SK-N-SH (cell line): ENCODE measurements at regions not wholly inside any gene's neighbourhood (a gene's known extent, or its start where the extent isn't known, plus 50 kb on each side); places are given as distances from the start of the nearest gene placed in this dataset.

Source experiments
- CTCF ChIA-PET: fragments of 300-600, 350-600 bp; formaldehyde crosslinking; extraction: SDS; loops from one replicate; lab custom pipeline; 2021; lab: Yijun Ruan, JAX
- POLR2A ChIA-PET: fragments of 350-600 bp; sonication (Branson Sonifier 250); formaldehyde crosslinking; extraction: SDS; loops from one replicate; lab custom pipeline; 2020; ENCODE audit warnings: antibody characterized with exemption, inconsistent platforms; lab: Yijun Ruan, JAX
- DNase-seq: peaks from one replicate; pipeline ENCODE4 v3.0.0; 2012
- H2AFZ ChIP-seq: fragments of 200-600 bp; sonication (generic); 2 replicates; pipeline ENCODE4 v1.8.1; 2016; ENCODE audit warnings: antibody characterized with exemption, mild to moderate bottlenecking, low read depth
- H3F3A ChIP-seq: fragments of 200-600 bp; sonication (generic); replicated peaks from 2 replicates; pipeline ENCODE3; 2016; ENCODE audit warnings: antibody characterized with exemption, mild to moderate bottlenecking; ENCODE audit not compliant: insufficient read depth
- H3K27ac ChIP-seq, 2 experiments: fragments of 200-500 bp in 1 of 2; fragments of 200-600 bp in 1 of 2; sonication (Bioruptor generic) in 1 of 2; sonication (generic), shearing (Covaris generic) in 1 of 2; 2 replicates each; pipeline versions ENCODE4 v1.5.1 to v1.6.1; 2014 to 2016; ENCODE audit warnings: low read depth in 2 of 2, inconsistent platforms in 1 of 2, low read length in 1 of 2, mild to moderate bottlenecking in 1 of 2, mixed read lengths in 1 of 2
- H3K27me3 ChIP-seq: fragments of 200-600 bp; sonication (generic), shearing (Covaris generic); 2 replicates; pipeline ENCODE4 v1.6.1; 2016; ENCODE audit warnings: mixed run types; ENCODE audit not compliant: insufficient read depth
- H3K36me3 ChIP-seq, 2 experiments: fragments of 200-500 bp in 1 of 2; fragments of 200-600 bp in 1 of 2; sonication (Bioruptor generic) in 1 of 2; sonication (generic) in 1 of 2; replicated peaks in 1 of 2; 2 replicates each; pipeline versions ENCODE3 to v1.5.1; 2014 to 2016; ENCODE audit warnings: low read length in 1 of 2, mild to moderate bottlenecking in 1 of 2; ENCODE audit not compliant: insufficient read depth in 2 of 2, control insufficient read depth in 1 of 2
- H3K4me1 ChIP-seq, 2 experiments: fragments of 200-500 bp in 1 of 2; fragments of 200-600 bp in 1 of 2; sonication (Bioruptor generic) in 1 of 2; sonication (generic), shearing (Covaris generic) in 1 of 2; 2 replicates each; pipeline versions ENCODE4 v1.5.1 to v1.6.1; 2014 to 2016; ENCODE audit warnings: low read depth in 1 of 2, low read length in 1 of 2, mixed run types in 1 of 2; ENCODE audit not compliant: insufficient read depth in 2 of 2, control insufficient read depth in 1 of 2
- H3K4me2 ChIP-seq: fragments of 200-600 bp; sonication (generic), shearing (Covaris generic); 2 replicates; pipeline ENCODE4 v1.6.1; 2017; ENCODE audit warnings: mixed run types
- H3K4me3 ChIP-seq, 2 experiments: fragments of 200-500 bp in 1 of 2; fragments of 200-600 bp in 1 of 2; sonication (Bioruptor generic) in 1 of 2; sonication (generic), shearing (Covaris generic) in 1 of 2; 2 replicates each; pipeline versions ENCODE4 v1.5.1 to v1.8.1; 2014 to 2016; ENCODE audit warnings: low read depth in 2 of 2, inconsistent platforms in 1 of 2, low read length in 1 of 2, mild to moderate bottlenecking in 1 of 2, mixed read lengths in 1 of 2, moderate library complexity in 1 of 2
- H3K79me2 ChIP-seq: fragments of 200-600 bp; sonication (generic); 2 replicates; pipeline ENCODE4 v1.8.1; 2017; ENCODE audit warnings: mild to moderate bottlenecking; ENCODE audit not compliant: insufficient read depth
- H3K9ac ChIP-seq: fragments of 200-600 bp; sonication (generic); 2 replicates; pipeline ENCODE4 v1.6.1; 2017; ENCODE audit warnings: mixed run types
- H3K9me2 ChIP-seq: fragments of 200-600 bp; sonication (generic); 2 replicates; pipeline ENCODE4 v1.6.1; 2017; ENCODE audit warnings: mixed run types
- H3K9me3 ChIP-seq: fragments of 200-600 bp; sonication (generic); 2 replicates; pipeline ENCODE4 v1.6.1; 2017; ENCODE audit warnings: mixed run types, mild to moderate bottlenecking, moderate library complexity
- H4K20me1 ChIP-seq: fragments of 200-600 bp; sonication (generic); 2 replicates; pipeline ENCODE4 v1.6.1; 2017; ENCODE audit warnings: mild to moderate bottlenecking, mixed run types; ENCODE audit not compliant: insufficient read depth
- CHD2 ChIP-seq: fragments of 150-350 bp; IDR thresholded peaks from 2 replicates; pipeline ENCODE4 v1.6.1; 2018; ENCODE audit warnings: low read length; ENCODE audit not compliant: partially characterized antibody
- FOSL2 ChIP-seq: IDR thresholded peaks from 2 replicates; pipeline ENCODE4 v1.4.0; 2012; ENCODE audit warnings: low read depth, mild to moderate bottlenecking, moderate library complexity, borderline replicate concordance
- GATA2 ChIP-seq: sonication (generic); formaldehyde crosslinking; IDR thresholded peaks from 2 replicates; pipeline ENCODE4 v1.5.0; 2020; ENCODE audit warnings: mild to moderate bottlenecking, missing genetic modification reagents
- JUND ChIP-seq: IDR thresholded peaks from 2 replicates; pipeline ENCODE4 v1.4.0; 2012
- MXI1 ChIP-seq: IDR thresholded peaks from 2 replicates; pipeline ENCODE4 v1.6.1; 2012; ENCODE audit warnings: mild to moderate bottlenecking, low read depth, low read length, improper control_type of control experiment
- NFIC ChIP-seq: IDR thresholded peaks from 2 replicates; pipeline ENCODE4 v1.4.0; 2012; ENCODE audit warnings: borderline replicate concordance
- RAD21 ChIP-seq: IDR thresholded peaks from 2 replicates; pipeline ENCODE4 v1.6.1; 2012; ENCODE audit warnings: mild to moderate bottlenecking, low read length
- RCOR1 ChIP-seq: fragments of 150-350 bp; IDR thresholded peaks from 2 replicates; pipeline ENCODE4 v1.6.1; 2017; ENCODE audit warnings: antibody characterized with exemption, low read length
- RXRA ChIP-seq: IDR thresholded peaks from 2 replicates; pipeline ENCODE4 v1.4.0; 2012; ENCODE audit warnings: low read depth, mild to moderate bottlenecking, borderline replicate concordance
- SMC3 ChIP-seq: IDR thresholded peaks from 2 replicates; pipeline ENCODE4 v1.6.1; 2012; ENCODE audit warnings: low read depth, low read length, improper control_type of control experiment
- TAF1 ChIP-seq: IDR thresholded peaks from 2 replicates; pipeline ENCODE4 v1.6.1; 2012; ENCODE audit warnings: low read depth, mild to moderate bottlenecking, low read length, moderate library complexity, borderline replicate concordance
- TCF12 ChIP-seq: IDR thresholded peaks from 2 replicates; pipeline ENCODE4 v1.4.0; 2012
- TEAD4 ChIP-seq: IDR thresholded peaks from 2 replicates; pipeline ENCODE4 v1.4.0; 2012; ENCODE audit warnings: mild to moderate bottlenecking, borderline replicate concordance; ENCODE audit not compliant: insufficient read depth
- WGBS: methylation state at CpG from one replicate; pipeline ENCODE4 v1.1.6; 2017; ENCODE audit warnings: low lambda C conversion rate; 5-methylcytosine and 5-hydroxymethylcytosine counted together
- TF ChIP-seq, protein P1 (sequence below): IDR thresholded peaks from 2 replicates; pipeline ENCODE4 v1.6.1; 2012; ENCODE audit warnings: mild to moderate bottlenecking, low read depth, low read length, moderate library complexity
- TF ChIP-seq, protein P2 (sequence below): IDR thresholded peaks from 2 replicates; pipeline ENCODE4 v1.4.0; 2012; ENCODE audit warnings: low read depth, borderline replicate concordance

- DNase-seq, result no peak
- Histone ChIP-seq H3K4me1 (peaks cover 0 to 7% of the 10 kb centered on the region in 2 experiments; a peak in 2 of 4 replicates), H4K20me1 (no peaks in the 10 kb centered on the region), H3K9me3 (no peaks in the 10 kb centered on the region), H3K9me2 (no peaks in the 10 kb centered on the region), H3K27ac (no peak overlapping the region), H3K36me3 (no peaks in the 10 kb centered on the region), H3K4me2 (no peak overlapping the region), H2AFZ (no peak overlapping the region), H3K79me2 (no peaks in the 10 kb centered on the region), H3K4me3 (no peak overlapping the region), H3K27me3 (no peaks in the 10 kb centered on the region), H3F3A (no peaks in the 10 kb centered on the region), H3K9ac (no peak overlapping the region)
- ChIA-PET POLR2A (no interaction called here), CTCF (no interaction called here)
- TF ChIP-seq SMC3, result no peak
- TF ChIP-seq RCOR1, result no peak
- no peak for TF ChIP-seq RXRA
- TF ChIP-seq, protein P1, sequence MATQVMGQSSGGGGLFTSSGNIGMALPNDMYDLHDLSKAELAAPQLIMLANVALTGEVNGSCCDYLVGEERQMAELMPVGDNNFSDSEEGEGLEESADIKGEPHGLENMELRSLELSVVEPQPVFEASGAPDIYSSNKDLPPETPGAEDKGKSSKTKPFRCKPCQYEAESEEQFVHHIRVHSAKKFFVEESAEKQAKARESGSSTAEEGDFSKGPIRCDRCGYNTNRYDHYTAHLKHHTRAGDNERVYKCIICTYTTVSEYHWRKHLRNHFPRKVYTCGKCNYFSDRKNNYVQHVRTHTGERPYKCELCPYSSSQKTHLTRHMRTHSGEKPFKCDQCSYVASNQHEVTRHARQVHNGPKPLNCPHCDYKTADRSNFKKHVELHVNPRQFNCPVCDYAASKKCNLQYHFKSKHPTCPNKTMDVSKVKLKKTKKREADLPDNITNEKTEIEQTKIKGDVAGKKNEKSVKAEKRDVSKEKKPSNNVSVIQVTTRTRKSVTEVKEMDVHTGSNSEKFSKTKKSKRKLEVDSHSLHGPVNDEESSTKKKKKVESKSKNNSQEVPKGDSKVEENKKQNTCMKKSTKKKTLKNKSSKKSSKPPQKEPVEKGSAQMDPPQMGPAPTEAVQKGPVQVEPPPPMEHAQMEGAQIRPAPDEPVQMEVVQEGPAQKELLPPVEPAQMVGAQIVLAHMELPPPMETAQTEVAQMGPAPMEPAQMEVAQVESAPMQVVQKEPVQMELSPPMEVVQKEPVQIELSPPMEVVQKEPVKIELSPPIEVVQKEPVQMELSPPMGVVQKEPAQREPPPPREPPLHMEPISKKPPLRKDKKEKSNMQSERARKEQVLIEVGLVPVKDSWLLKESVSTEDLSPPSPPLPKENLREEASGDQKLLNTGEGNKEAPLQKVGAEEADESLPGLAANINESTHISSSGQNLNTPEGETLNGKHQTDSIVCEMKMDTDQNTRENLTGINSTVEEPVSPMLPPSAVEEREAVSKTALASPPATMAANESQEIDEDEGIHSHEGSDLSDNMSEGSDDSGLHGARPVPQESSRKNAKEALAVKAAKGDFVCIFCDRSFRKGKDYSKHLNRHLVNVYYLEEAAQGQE, result no peak
- TF ChIP-seq CHD2, result no peak
- TF ChIP-seq GATA2 (CRISPR knock-in tag), result no peak
- TF ChIP-seq JUND, result no peak
- TF ChIP-seq TEAD4, result no peak
- TF ChIP-seq NFIC, result no peak
- TF ChIP-seq RAD21, result no peak
- TF ChIP-seq TCF12, result no peak
- TF ChIP-seq, protein P2, sequence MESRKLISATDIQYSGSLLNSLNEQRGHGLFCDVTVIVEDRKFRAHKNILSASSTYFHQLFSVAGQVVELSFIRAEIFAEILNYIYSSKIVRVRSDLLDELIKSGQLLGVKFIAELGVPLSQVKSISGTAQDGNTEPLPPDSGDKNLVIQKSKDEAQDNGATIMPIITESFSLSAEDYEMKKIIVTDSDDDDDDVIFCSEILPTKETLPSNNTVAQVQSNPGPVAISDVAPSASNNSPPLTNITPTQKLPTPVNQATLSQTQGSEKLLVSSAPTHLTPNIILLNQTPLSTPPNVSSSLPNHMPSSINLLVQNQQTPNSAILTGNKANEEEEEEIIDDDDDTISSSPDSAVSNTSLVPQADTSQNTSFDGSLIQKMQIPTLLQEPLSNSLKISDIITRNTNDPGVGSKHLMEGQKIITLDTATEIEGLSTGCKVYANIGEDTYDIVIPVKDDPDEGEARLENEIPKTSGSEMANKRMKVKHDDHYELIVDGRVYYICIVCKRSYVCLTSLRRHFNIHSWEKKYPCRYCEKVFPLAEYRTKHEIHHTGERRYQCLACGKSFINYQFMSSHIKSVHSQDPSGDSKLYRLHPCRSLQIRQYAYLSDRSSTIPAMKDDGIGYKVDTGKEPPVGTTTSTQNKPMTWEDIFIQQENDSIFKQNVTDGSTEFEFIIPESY, result no peak
- TF ChIP-seq TAF1, result no peak
- no peak for TF ChIP-seq FOSL2
- TF ChIP-seq MXI1, result no peak
- WGBS, result 41% methylated on average over 8 of the region's 8 CpGs
Measured at GRCh38 chr4:38365748-38366310, 298.2 kb upstream of the KLF3 start.
